Activated CD4-positive, alpha-beta T cell treated with anti-CD3 and anti-CD28 coated beads for 4 hours (primary cell): ENCODE measurements at regions not wholly inside any gene's neighbourhood (a gene's known extent, or its start where the extent isn't known, plus 50 kb on each side); places are given as distances from the start of the nearest gene placed in this dataset.
A peak's percentile ranks its signal among the peaks of the same experiment; 100 is the strongest.

Source experiments
- DNase-seq, 2 donors: peaks; one replicate each; pipeline ENCODE4 v3.0.0-alpha.2; 2020

GRCh38 chr2:42863751-42864150 is 71.4 kb upstream of the HAAO start:
- no peak for DNase-seq

GRCh38 chr2:42863320-42863719 is 70.9 kb upstream of the HAAO start:
- no peak for DNase-seq

GRCh38 chr2:42862669-42863185 is 70.3 kb upstream of the HAAO start:
- no peak for DNase-seq

GRCh38 chr2:42861321-42861720 is 68.9 kb upstream of the HAAO start:
- DNase-seq, result no peak

- DNase-seq, result no peak
Observed at GRCh38 chr2:42860319-42861094, 68.1 kb upstream of the HAAO start.

- DNase-seq, result no peak
Observed at GRCh38 chr2:42859791-42860190, 67.4 kb upstream of the HAAO start.

- DNase-seq, result peak; percentile 24 to 71
Observed at GRCh38 chr2:42859006-42859552, 66.7 kb upstream of the HAAO start.

GRCh38 chr2:42858140-42859005 is 66.0 kb upstream of the HAAO start:
- no peak for DNase-seq

GRCh38 chr2:42856891-42857632 is 64.7 kb upstream of the HAAO start:
- DNase-seq, result no peak

- no peak for DNase-seq
Observed at GRCh38 chr2:42856106-42856860, 63.9 kb upstream of the HAAO start.

GRCh38 chr2:42855221-42855970 is 63.0 kb upstream of the HAAO start:
- DNase-seq, result no peak

- no peak for DNase-seq
Observed at GRCh38 chr2:42854207-42854818, 61.9 kb upstream of the HAAO start.

- no peak for DNase-seq
Observed at GRCh38 chr2:42853549-42854206, 61.3 kb upstream of the HAAO start.

GRCh38 chr2:42852798-42853197 is 60.4 kb upstream of the HAAO start:
- DNase-seq, result no peak

GRCh38 chr2:42851740-42852250 is 59.4 kb upstream of the HAAO start:
- DNase-seq, result no peak

GRCh38 chr2:42851186-42851585 is 58.8 kb upstream of the HAAO start:
- no peak for DNase-seq

- no peak for DNase-seq
Observed at GRCh38 chr2:42850016-42850805, 57.8 kb upstream of the HAAO start.

- no peak for DNase-seq
Observed at GRCh38 chr2:42849311-42849710, 56.9 kb upstream of the HAAO start.

GRCh38 chr2:42848726-42849290 is 56.4 kb upstream of the HAAO start:
- no peak for DNase-seq
